ENCODE measurements at regions not wholly inside any gene's neighbourhood (a gene's known extent, or its start where the extent isn't known, plus 50 kb on each side); places are given as distances from the start of the nearest gene placed in this dataset.
"Not testable (repeated sequence)": the region's sequence is repeated elsewhere in the genome, so short reads cannot be mapped to it uniquely, and the experiment has no call there.

DNA sequence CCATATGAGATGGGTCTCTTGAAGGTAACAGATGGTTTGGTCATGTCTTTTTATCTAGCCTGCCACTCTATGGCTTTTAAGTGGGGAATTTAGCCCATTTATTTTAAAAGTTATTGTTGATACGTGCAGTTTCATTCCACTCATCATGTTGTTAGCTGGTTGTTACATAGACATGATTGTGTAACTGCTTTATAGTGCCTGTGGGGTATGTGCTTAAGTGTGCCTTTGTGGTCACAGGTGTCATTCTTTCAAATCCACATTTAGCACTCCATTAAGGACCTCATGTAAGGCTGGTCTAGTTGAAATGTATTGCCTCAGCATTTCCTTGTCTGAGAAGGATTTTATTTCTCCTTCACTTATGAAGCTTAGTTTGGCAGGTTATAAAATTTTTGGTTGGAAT lies 263.8 kb upstream of the LUZP2 start:
- no peak for DNase-seq

DNA sequence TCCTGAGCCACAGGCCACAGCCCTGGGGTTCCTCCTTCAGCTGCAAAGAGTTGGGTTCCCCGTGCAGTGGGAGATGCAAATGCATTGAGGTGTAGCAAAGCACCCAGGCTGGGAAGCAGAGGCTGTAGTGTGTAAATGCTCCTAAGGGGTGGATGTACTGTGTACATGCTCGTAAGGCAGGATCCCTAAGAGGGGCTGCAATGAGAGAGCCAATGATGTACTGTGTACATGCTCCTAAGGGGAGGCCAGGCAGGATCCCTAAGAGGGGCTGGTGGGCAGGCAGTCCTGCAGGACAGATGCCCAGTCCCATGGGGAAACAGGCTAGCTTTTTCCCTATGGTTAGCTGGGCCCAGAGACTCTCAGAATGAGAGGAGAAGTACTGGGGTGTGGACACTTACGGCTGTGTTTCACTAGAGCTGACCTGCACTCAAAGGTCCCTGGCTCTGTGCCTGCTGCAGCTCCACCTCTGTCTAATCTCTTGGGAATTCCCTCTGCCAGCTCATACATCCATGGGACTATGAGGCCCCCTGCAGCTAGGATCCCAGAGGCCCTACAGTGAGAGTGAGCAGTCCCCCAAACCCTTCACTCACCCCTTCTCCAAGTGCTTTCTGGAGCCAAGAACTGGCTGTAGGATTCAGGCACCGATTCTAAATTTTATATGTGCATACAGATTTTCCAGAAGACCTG lies 261.9 kb upstream of the LUZP2 start:
- DNase-seq, result no peak

DNA sequence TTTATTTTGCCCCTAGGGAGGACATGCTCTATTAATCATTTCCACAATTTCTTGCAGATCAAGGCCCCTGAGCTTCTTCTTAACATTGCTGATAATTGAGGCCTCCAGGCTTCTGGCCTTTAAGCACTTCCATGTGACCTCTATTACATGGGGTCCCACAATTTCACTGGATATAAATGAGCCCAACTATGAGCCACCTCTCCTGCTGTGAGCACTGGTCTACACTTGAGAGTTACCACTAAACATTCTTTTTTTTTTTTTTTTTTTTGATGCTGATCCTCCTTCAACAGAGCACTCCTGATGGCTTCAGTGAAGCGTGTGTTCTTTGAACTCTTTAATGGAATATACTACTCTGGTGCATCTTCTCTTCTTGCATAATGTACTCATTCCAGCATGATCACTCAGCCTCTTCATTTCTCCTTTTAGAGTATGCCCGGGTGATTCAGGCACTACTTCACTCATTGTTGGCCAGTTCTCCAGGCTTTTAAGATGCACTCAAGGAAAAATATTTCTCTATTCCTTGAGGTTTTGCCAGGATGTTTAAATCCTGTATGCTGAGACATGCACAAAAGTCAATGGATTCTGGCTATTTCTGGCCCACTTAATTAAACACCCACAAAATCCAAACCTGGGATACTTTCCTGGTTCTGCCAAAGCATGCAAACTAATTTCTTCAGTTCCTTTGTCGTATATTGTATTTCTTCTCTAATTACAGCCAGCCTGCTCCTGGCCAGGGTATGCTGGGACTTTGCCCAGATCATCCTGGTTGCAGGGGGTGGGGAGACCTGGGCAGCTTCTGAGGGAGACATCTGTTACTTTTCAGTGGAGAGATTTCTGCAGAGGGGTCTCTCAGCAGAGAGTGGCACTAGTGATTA lies 257.8 kb upstream of the LUZP2 start:
- DNase-seq, result no peak

DNA sequence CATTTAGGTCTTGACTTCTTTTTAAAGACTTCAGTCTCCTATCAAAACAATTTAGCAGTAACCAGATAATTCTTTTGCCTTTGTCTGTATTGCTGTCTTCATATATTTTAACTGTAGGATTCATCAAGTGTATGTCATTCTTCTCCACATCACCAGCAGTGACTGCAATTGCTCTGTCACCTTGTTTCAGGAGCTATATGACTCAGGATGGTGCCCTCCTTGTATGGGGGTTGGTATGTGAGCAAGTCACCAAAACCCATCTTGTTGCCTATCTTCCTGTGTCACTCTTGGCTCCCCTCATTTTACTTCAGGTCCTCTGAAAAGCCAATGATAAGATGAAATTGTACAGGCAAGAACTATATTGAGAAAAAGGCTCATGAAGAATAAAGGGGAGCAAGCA lies 256.9 kb upstream of the LUZP2 start:
- DNase-seq, result no peak

DNA sequence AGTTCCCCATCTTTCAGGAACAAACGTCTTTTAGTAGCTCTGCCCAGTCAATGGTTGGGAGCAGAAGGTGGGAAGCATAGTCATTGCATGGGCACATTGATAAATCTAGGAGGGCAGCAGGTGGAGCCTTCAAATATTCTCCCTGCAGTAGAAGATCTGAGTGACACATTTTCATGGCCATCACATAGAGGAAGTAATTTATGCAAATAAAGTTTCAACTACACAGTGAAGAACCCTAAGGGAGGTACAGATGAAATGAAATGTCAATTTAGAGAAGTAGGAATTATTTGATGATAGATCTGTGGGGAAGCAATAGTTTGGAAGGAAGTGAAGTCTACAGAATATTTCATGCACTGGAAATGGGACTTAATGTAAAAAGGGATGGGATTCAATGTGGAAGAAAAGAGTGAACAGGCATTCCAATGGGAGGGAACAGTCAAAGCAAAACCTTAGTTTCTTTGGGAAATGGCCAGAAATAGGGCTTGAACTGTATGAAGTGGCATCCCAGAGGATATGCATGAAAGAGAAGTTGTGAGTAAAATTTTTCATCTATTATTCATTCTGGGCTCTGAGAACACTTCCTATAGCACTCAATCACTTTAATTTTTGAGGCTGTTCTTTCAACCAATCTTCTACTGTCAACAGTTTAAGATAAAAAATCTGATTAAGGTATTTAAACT lies 256.2 kb upstream of the LUZP2 start:
- DNase-seq, result no peak

DNA sequence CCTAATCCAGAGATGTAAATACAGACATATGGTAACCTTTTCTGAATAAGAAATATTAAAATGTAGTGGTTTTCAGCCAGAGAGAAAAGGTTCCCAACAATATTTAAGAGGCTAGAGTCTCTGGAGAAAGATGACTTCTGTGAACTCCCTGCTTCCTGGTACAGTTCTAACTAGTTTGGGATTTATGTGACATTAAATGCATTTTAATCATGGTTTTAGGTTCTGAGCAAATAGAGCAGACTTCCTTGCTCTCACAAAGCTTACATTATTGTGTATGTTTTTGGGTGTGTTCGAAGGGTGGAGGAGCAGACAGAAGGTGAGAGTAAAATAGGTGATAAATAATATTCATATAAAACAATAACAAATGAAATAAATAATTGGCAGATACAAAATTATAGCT lies 250.1 kb upstream of the LUZP2 start:
- DNase-seq, result no peak

DNA sequence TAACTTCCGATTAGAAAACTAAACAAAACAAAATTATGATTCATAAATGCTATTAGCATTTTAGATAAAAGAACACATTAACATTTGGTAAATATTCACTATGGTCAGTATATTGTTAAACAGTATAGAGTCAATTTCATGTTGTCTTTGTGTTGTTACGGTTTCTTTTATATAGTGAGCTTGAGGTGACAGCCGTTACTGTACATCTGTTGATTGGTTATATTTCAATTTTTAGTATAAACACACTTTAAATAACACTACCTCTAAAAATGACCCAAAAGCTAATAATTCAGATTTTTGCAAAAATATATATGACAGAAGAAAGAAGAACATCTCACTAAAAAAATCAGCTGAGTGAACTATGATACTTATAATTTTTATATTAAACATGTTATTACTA lies 249.0 kb upstream of the LUZP2 start:
- no peak for DNase-seq

DNA sequence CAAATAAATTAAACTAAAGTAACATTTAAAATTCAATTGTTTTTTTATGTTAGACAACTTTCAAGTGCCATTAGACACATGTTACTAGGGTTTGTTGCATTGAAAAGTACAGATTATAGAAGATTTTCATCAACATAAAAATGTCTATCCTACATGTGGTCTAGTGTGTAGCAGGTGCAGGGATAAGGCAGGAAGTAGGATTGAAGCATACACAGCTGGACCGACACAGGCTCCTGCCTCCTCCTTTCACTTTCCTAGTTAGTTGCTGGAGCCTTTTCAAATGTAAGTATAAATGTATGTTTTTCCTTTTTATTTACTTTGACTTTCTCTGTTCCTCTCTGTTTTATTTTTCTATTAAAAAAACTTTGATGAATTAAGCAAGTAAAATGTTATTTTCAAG lies 246.9 kb upstream of the LUZP2 start:
- DNase-seq, result no peak

DNA sequence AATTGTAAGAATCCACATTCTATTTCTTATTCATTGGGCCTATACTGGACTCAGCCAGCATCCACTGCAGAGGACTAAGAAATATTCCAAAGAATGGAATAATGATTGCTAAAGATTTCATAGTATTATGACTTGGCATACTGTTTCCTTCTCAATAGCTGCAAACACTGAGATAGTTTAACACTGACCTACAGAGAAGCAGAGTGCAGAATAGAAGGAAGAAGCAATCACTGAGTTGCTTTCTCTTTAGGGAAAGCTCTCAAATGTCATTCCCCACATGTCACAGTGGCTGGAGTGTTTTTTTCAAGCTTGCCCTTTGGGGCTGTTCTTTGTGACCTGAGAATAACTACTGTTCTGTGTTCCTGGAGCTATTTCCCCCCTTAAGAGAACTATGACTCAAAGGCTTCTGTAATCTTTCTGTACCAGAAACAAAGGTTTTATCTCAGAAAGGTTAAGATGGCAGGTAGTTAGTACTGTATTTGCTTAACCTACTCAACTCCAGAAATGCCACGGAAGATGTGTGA lies 243.6 kb upstream of the LUZP2 start:
- DNase-seq, result no peak

DNA sequence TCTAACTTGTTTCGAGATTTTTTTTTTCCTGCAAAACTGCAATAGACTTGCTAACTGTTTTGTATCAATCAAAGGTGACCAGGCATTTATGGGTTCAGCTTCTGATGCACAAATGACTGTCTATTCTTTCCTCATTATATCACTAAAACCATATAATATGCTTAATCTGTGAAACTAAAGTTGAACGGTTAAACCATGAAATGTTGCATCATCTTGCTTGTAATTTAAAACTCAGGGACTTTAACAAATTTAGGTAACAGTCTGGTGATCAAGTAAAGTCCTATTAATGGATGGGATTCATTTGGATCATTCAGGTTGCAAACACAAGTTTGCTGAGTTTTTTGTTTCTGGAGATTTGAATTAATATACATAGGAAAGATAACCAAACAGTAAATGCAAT lies 232.0 kb upstream of the LUZP2 start:
- DNase-seq, result no peak

DNA sequence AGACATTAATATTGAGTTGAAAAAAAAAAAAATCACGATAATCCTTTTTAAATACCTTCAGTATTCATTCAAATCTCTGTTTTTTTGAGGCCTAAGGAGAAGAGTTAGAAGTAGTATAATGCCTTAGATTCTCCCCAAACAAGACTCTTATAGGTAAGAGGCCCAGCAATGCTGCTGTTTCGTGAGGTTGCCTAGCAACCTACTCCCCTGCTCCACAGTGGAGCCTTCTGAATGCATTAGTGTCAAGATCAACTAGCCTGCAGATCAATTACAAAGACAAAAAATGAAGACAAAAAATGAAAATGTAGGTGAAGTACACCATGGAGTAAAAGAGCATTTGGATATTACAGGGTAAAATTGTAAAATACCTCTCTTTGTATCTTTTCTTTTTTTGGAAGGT lies 229.8 kb upstream of the LUZP2 start:
- DNase-seq, result no peak

DNA sequence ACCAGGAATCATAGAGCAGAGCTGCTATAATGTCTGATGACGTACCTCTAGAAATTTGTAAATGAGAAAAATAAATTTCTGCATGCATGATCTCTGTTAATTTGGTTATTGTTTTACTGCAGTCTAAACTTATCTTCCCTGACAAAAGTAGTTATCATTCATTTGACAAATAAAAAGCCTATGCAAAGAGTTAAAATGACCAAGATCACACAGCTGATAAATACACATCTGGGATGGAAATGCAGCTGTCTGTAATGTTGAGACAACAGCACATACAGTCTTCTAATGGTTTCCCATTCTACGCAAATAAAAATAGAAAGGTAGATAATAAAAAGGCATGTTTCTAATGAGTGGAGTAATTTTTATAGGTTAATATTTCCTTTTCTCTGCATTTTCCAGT lies 225.1 kb upstream of the LUZP2 start:
- no peak for DNase-seq

DNA sequence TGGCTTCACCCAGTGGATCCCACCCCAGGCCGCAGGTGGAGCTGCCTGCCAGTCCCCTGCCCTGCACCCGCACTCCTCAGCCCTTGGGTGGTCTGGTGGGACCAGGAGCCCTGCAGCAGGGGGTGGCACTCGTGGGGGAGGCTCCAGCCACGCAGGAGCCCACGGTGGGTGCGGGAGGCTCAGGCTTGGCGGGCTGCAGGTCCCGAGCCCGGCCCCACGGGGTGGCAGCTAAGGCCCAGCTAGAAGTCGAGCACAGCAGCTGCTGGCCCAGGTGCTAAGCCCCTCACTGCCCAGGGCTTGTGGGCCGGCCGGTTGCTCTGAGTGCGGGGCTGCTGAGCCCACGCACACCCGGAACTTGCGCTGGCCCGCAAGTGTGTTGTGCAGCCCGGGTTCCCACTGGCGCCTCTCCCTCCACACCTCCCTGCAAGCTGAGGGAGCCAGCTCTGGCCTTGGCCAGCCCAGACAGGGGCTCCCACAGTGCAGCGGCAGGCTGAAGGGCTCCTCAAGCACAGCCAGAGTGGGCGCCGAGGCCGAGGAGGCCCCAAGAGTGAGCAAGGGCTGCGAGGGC lies 222.6 kb upstream of the LUZP2 start:
- not testable (repeated sequence) for DNase-seq

DNA sequence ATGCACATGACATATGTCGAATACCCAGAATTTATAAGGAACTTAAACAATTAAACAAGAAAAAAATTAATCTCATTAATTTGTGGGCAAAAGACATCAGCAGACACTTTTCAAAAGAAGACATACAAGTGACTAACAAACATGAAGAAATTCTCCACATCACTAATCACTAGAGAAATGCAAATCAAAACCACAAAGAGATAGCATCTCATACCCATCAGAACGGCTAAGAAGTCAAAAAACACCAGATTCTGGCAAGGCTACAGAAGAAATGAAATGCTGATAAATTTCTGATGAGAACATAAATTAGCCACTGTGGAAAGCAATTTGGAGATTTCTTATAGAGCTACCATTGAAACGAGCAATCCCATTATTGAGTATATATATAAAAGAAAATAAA lies 210.6 kb upstream of the LUZP2 start:
- DNase-seq, result no peak

DNA sequence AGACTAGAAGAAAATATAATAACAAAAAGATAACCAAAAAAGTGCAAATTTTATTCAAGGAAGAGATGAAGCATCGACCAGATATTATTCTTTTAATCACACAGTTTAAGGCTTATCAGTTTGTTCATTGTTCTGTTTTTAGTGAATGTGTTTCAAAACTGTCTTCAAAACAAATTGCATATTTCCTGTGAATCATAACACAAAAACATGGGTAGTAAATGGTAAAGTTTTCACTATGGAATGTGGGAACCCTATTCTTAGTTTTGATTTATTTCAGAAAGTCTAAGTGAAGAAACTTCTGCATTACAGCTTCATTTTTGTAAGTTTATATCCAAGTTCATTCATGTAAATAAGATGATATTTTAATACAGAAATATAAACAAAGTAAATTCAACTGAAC lies 207.6 kb upstream of the LUZP2 start:
- no peak for DNase-seq

DNA sequence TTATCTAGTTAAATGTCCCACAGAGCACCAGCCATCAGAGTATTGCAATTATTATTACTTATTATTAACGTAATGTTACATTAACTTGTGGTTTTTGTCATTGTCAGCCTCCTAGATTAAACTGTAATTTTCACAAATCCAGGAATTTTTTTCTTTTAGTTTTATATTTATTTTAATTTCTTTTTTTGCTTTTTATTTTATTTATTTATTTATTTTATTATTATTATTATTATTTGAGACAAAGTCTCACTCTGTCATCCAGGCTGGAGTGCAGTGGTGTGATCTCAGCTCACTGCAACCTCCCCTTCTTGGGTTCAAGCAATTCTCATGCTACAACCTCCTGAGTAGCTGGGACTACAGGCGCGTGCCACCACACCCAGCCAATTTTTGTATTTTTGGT lies 202.9 kb upstream of the LUZP2 start:
- DNase-seq, result no peak

DNA sequence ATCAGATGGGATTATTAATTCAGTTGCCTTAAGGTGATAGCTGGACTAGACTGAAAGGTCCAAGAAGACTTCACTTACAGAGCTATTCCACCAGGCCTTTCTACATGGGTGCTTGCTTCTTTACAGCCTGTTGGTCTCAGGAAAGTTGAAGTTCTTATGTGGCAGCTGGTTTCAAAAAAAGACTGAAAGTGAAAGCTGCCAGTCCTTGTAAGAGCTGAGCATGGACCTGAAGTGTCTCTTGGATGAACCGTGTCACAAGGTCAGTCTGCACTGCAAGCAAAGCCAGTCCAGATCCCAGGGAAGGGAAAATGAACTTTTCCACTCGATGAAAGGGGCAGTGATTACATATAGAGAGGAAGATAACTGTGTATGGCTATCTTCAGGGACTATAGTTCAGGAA lies 201.5 kb upstream of the LUZP2 start:
- no peak for DNase-seq

DNA sequence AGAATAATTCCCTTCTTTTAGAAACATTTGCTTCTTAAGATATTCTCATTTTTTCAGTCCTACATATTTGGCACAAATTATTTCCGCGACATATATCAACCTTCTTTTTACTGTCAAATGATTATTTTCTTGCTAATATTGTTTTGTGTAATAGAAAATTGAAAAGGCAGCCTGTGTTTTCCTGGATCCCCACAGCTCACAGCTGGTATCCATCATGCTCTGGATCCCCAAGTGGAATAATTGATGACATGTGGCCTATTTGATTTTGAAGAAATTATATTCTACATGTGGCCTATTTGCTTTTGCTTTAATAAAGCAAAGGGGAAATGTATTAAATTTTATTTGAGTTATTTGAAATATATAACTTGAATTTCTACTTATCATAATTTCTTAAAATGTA lies 199.4 kb upstream of the LUZP2 start:
- DNase-seq, result no peak

DNA sequence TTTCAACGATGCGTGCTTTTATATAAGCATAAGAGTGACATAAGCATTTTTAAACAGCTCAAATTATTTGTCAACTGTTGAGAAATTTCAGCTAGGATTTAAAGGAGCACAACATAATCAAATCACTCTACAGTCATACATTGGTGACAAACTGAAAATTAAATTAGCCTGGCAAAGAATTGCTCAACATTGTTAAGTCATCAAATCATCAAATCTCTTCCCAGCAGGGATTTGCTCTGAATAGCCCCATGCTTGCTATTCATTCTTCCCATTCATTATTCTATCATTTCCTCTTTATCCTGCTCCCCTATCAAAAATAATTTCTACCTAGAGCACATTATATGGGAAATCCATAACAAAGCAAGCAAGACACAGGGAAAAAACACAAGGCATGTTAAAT lies 198.7 kb upstream of the LUZP2 start:
- DNase-seq, result no peak

DNA sequence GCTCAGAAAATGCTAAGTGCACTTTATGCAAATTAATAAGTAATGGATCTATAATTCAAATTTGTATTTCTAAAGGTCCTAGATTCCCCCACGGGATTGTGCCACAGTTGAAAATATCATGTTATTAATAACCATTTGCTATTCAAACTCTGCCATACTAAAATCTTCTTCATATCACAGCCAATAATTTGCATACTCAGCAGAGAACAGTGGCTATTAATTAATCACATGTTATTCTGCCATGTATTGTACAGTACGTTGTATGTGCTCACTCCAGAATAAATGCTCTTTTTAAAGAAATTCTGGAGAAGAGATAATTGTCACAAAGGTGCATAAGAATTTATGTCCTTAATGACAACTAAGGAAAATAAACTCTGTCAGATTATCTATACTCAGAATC lies 184.9 kb upstream of the LUZP2 start:
- DNase-seq, result no peak

DNA sequence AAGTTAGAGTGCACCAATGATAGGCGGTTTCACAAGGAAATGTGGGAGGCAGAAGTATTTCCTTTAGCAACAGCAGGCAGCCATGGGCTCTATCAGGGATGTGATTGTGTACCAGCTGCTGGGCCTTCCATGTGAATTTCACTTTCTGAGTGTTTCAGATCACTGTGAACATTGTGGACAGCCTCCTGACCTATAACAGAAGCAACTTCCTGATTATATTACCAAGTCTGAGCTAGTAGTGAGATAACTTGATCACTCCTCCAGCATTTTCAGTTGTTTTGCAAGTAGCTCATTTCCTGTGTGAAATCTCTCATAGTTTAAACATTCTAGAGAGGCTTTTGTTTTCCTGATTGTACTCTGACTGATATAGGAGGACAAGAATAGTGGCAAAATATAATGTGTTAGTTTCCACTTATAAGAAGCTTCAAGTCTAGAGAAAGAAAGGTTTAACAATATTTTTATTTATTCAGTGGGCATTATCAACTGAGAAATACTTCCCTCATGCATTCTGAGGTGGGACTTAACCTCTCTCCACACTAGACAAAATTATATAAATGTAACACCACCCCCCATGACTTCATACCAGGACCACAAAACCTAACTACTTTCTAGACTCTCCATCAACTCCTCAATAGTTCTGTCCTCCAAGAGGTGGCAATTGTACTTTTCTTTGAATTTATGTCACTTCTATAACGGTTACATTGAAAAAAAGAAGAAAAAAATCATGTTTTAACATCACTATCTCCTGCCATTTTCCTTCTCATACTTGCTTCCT lies 184.2 kb upstream of the LUZP2 start:
- DNase-seq, result no peak

DNA sequence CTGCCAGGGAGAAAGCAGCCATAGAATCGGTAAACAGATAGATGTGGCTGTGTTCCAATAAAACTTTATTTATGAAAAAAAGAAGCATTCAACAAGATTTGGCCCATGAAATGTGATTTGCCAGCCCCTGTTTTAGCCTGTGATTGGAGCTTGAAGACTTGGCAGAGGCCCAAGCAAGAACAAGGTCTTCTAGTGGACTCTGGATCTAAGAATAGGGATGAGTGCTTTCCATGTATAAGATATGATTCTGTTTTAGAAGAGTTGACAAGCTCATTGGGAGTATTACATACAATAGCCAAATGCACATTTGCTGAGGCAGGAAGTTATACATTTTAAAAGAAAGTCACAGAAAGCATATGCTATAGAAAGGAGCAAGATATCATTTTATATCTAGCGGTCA lies 175.6 kb upstream of the LUZP2 start:
- DNase-seq, result no peak

DNA sequence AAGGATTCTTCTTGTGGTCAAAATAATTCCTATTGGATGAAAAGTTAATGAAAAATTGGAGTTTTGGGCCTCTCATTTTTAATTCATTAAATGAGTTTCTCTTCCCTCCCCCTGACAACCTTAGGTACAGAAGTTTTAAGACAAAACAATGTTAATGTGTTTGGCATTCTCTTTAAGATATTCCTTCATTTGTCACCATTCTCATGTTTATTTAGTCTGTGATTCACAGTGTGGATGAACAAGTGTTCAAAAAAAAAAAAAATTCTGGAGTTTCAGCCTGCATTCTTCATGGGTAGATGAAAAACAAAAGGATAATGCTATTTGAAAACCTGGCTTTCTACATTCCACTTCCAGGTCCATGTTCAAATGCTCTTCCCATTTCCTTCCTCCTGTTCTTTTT lies 172.6 kb upstream of the LUZP2 start:
- DNase-seq, result no peak

Measured in CD4-positive, alpha-beta T cell treated with Interleukin-21 for 1 hour (primary cell).